SK-N-SH (cell line): ENCODE measurements at regions not wholly inside any gene's neighbourhood (a gene's known extent, or its start where the extent isn't known, plus 50 kb on each side); places are given as distances from the start of the nearest gene placed in this dataset.

Experiments used
- JUND ChIP-seq: IDR thresholded peaks from 2 replicates; pipeline ENCODE4 v1.4.0; 2012
- SMC3 ChIP-seq: IDR thresholded peaks from 2 replicates; pipeline ENCODE4 v1.6.1; 2012; ENCODE audit warnings: low read depth, low read length, improper control_type of control experiment
- TCF12 ChIP-seq: IDR thresholded peaks from 2 replicates; pipeline ENCODE4 v1.4.0; 2012
- YY1 ChIP-seq: IDR thresholded peaks from 2 replicates; pipeline ENCODE4 v1.4.0; 2012; ENCODE audit warnings: low read depth, mild to moderate bottlenecking
- TF ChIP-seq, protein P1 (sequence below): fragments of 200-600 bp; sonication (generic); IDR thresholded peaks from 2 replicates; pipeline ENCODE4 v1.6.1; 2017; ENCODE audit warnings: antibody characterized with exemption, mild to moderate bottlenecking, moderate library complexity

DNA sequence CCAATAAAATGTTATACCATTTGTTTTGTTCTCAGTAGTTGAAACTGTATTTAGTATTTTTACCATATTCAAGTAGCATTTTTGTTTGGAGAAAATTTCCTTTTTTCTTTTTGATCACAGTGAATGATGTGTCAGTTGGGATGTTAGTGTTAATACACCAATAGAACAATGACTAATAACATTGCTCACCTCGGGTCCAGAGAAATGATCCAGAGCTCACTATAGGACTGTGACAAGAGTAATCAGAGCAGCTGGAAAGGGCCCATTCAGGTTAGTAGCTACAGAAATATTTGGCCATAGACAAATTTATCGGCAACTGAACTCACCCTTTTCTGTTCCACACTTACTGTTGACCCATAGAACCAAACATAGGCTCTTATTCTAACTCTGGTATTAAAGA, 989.2 kb downstream of the TLE4 start:
- TF ChIP-seq, protein P1, sequence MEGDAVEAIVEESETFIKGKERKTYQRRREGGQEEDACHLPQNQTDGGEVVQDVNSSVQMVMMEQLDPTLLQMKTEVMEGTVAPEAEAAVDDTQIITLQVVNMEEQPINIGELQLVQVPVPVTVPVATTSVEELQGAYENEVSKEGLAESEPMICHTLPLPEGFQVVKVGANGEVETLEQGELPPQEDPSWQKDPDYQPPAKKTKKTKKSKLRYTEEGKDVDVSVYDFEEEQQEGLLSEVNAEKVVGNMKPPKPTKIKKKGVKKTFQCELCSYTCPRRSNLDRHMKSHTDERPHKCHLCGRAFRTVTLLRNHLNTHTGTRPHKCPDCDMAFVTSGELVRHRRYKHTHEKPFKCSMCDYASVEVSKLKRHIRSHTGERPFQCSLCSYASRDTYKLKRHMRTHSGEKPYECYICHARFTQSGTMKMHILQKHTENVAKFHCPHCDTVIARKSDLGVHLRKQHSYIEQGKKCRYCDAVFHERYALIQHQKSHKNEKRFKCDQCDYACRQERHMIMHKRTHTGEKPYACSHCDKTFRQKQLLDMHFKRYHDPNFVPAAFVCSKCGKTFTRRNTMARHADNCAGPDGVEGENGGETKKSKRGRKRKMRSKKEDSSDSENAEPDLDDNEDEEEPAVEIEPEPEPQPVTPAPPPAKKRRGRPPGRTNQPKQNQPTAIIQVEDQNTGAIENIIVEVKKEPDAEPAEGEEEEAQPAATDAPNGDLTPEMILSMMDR = no peak
- TF ChIP-seq TCF12 (no peak), SMC3 (no peak), YY1 (no peak), JUND (no peak)
